ENCODE measurements at regions not wholly inside any gene's neighbourhood (a gene's known extent, or its start where the extent isn't known, plus 50 kb on each side); places are given as distances from the start of the nearest gene placed in this dataset.

- no peak for TF ChIP-seq CTCF (IDR thresholded peaks at IDR 0.05)
- TF ChIP-seq POLR2A (IDR thresholded peaks at IDR 0.05), result no peak
Observed at GRCh38 chr2:106960683-106961161, 74.8 kb upstream of the ST6GAL2 start.
